ENCODE measurements at regions not wholly inside any gene's neighbourhood (a gene's known extent, or its start where the extent isn't known, plus 50 kb on each side); places are given as distances from the start of the nearest gene placed in this dataset.

DNA sequence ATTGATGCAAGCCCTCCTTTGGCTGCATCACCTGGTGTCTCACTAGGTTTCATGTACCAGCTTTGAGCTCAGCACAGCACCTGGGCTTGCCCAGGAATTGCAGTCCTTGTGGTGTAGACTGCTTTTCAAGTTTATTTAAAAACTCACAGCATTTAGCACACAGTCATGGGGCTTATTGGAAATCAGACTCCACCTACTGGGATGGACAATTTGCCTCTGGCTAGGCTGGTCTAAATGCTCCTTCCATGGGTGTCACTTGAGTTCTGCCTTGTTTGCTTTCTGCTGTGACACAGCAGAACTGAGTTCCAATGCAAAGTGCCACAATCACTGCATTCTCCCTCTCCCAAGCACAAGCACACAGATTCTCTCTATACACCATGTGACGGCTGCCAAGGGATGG is 453.3 kb downstream of the GABRG2 start:
- H3K4me3 ChIP-seq, result no peak overlapping the region
- TF ChIP-seq, protein P1, sequence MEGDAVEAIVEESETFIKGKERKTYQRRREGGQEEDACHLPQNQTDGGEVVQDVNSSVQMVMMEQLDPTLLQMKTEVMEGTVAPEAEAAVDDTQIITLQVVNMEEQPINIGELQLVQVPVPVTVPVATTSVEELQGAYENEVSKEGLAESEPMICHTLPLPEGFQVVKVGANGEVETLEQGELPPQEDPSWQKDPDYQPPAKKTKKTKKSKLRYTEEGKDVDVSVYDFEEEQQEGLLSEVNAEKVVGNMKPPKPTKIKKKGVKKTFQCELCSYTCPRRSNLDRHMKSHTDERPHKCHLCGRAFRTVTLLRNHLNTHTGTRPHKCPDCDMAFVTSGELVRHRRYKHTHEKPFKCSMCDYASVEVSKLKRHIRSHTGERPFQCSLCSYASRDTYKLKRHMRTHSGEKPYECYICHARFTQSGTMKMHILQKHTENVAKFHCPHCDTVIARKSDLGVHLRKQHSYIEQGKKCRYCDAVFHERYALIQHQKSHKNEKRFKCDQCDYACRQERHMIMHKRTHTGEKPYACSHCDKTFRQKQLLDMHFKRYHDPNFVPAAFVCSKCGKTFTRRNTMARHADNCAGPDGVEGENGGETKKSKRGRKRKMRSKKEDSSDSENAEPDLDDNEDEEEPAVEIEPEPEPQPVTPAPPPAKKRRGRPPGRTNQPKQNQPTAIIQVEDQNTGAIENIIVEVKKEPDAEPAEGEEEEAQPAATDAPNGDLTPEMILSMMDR (IDR thresholded peaks at IDR 0.05), result no peak
- TF ChIP-seq POLR2AphosphoS5 (IDR thresholded peaks at IDR 0.05) (no peak), EP300 (IDR thresholded peaks at IDR 0.05) (no peak), POLR2A (IDR thresholded peaks at IDR 0.05; ENCODE audit: low read depth) (no peak)
- no peaks in the 10 kb centered on the region for H3K27me3 ChIP-seq
- H3K27ac ChIP-seq (replicated peaks in 1 of 4), result no peak overlapping the region
- H3K4me1 ChIP-seq, result no peaks in the 10 kb centered on the region
- WGBS, result 57% methylated on average over 1 of the region's 1 CpG
- DNase-seq (ENCODE audit: extremely low spot score), result no peak
- intact Hi-C loops (cut with DNase I), result no loop called here
- H3K9me3 ChIP-seq, result peaks cover 0 to 24% (median 14%) of the 10 kb centered on the region in 4 donors
- no peaks in the 10 kb centered on the region for H3K36me3 ChIP-seq

DNA sequence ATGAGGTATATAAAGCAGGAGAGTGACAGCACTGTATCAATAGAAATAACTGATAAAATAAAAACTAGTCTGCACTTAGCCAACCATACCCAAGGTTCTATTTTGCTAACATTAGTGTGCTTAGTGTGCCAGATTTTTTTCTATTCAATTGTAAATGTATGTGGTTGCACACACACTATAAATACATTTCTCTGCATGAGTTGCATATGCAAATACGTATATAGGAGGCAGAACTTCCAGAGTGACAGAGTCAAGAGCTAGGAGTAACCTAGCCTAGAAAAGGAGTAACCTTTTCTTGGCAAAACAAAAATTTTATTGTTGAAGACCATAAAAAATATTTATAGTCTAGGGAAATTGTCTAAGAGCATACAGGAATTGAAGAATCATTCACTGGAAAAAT is 461.6 kb downstream of the GABRG2 start:
- no peak overlapping the region for H3K4me3 ChIP-seq
- no peak overlapping the region for H3K27ac ChIP-seq (replicated peaks in 1 of 4)
- H3K36me3 ChIP-seq, result no peaks in the 10 kb centered on the region
- H3K27me3 ChIP-seq, result no peaks in the 10 kb centered on the region
- no peak for TF ChIP-seq POLR2AphosphoS5 (IDR thresholded peaks at IDR 0.05)
- TF ChIP-seq, protein P1 (IDR thresholded peaks at IDR 0.05), result no peak
- no peak for TF ChIP-seq POLR2A (IDR thresholded peaks at IDR 0.05; ENCODE audit: low read depth)
- TF ChIP-seq EP300 (IDR thresholded peaks at IDR 0.05), result no peak
- 41% methylated on average over 1 of the region's 1 CpG for WGBS
- intact Hi-C loops (cut with DNase I), result no loop called here
- DNase-seq (ENCODE audit: extremely low spot score), result no peak
- peaks cover 0 to 8% (median 0%) of the 10 kb centered on the region in 4 donors for H3K9me3 ChIP-seq
- H3K4me1 ChIP-seq, result no peaks in the 10 kb centered on the region

DNA sequence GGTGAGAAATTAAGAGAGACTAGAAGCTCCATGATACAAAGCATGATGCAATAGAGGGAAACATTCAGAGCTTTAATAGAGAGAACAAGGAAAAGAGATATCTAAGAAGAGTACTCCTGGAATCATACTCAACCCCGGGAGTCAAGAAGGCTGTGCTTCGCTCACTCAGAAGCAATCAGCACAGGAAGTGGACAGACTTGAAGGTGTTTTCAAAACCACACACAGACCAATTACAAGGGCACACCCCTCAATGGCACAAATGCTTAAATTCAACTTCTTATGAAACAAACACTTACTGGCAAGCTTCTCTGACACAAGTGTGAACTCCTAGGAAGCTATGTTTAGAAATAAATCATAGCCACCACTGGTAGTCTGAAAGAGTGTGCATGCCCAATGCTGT is 462.3 kb downstream of the GABRG2 start:
- no peak for DNase-seq (ENCODE audit: extremely low spot score)
- Histone ChIP-seq H3K27me3 (no peaks in the 10 kb centered on the region), H3K4me1 (no peaks in the 10 kb centered on the region), H3K4me3 (no peak overlapping the region), H3K9me3 (peaks cover 0 to 5% (median 0%) of the 10 kb centered on the region in 4 donors), H3K27ac (replicated peaks in 1 of 4) (no peak overlapping the region), H3K36me3 (no peaks in the 10 kb centered on the region)
- intact Hi-C loops (cut with DNase I), result no loop called here
- 94% methylated on average over 2 of the region's 2 CpGs for WGBS
- TF ChIP-seq EP300 (IDR thresholded peaks at IDR 0.05), result no peak

DNA sequence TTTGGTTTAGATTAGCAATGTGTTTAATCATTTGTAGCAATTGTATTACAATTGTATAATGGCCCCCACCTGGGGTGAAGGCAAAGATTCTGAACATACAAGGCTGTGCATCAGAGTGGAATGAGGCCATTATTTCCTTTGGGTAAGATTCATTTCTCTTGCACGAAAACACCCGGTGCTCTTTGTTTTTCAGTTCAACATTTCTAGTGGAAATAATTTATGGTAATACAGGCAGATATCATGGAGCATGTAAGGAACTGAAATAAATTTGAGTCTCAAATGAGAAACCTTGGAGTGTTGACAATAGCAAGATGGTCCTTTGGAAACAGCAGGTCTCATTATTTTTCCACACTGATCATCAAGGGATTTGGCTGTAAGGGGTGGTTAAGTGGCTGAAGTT is 475.9 kb downstream of the GABRG2 start:
- Histone ChIP-seq H3K4me3 (no peak overlapping the region), H3K27ac (replicated peaks in 1 of 4) (no peak overlapping the region), H3K27me3 (no peaks in the 10 kb centered on the region), H3K9me3 (no peaks in the 10 kb centered on the region), H3K4me1 (no peaks in the 10 kb centered on the region), H3K36me3 (no peaks in the 10 kb centered on the region)
- 79% methylated on average over 2 of the region's 2 CpGs for WGBS
- intact Hi-C loops (cut with DNase I), result no loop called here
- TF ChIP-seq, protein P1 (IDR thresholded peaks at IDR 0.05), result no peak
- TF ChIP-seq EP300 (IDR thresholded peaks at IDR 0.05) (no peak), POLR2AphosphoS5 (IDR thresholded peaks at IDR 0.05) (no peak), POLR2A (IDR thresholded peaks at IDR 0.05; ENCODE audit: low read depth) (no peak)
- no peak for DNase-seq (ENCODE audit: extremely low spot score)

DNA sequence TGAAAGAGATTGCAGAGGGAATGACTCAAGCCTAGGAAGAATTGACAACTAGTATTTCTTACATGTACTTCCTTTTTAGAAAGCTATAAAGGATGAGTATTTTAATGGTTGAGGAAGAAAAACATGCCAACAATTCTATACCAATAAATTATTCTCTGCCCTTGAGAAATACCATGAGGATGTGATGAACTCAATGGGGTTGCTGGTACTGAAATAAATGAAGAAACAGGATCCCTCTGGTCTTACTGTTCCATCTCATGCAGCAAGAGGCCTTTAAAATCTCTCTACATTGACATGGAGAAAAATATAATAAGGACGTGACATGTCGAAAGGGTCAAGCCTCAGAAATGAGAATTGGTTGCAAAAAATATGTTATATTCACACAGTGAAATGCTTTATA is 477.3 kb downstream of the GABRG2 start:
- Histone ChIP-seq H3K27ac (replicated peaks in 1 of 4) (no peak overlapping the region), H3K4me3 (no peak overlapping the region), H3K4me1 (no peaks in the 10 kb centered on the region), H3K9me3 (no peaks in the 10 kb centered on the region), H3K27me3 (no peaks in the 10 kb centered on the region), H3K36me3 (no peaks in the 10 kb centered on the region)
- TF ChIP-seq, protein P1 (IDR thresholded peaks at IDR 0.05), result no peak
- no peak for TF ChIP-seq POLR2AphosphoS5 (IDR thresholded peaks at IDR 0.05)
- TF ChIP-seq POLR2A (IDR thresholded peaks at IDR 0.05; ENCODE audit: low read depth), result no peak
- TF ChIP-seq EP300 (IDR thresholded peaks at IDR 0.05), result no peak
- 81% methylated on average over 2 of the region's 2 CpGs for WGBS
- intact Hi-C loops (cut with DNase I), result no loop called here
- DNase-seq (ENCODE audit: extremely low spot score), result no peak
